Mesendoderm (in vitro differentiated cells): ENCODE measurements at regions not wholly inside any gene's neighbourhood (a gene's known extent, or its start where the extent isn't known, plus 50 kb on each side); places are given as distances from the start of the nearest gene placed in this dataset.
"Not testable (repeated sequence)": the region's sequence is repeated elsewhere in the genome, so short reads cannot be mapped to it uniquely, and the experiment has no call there.

Experiments
- DNase-seq: peaks from one replicate; pipeline ENCODE4 v3.0.0; 2013
- H2AK5ac ChIP-seq: 2 replicates; pipeline ENCODE4 v1.6.1; 2013; ENCODE audit warnings: low read length, inconsistent platforms
- H2BK120ac ChIP-seq: 2 replicates; pipeline ENCODE4 v1.6.1; 2013; ENCODE audit warnings: low read depth, mild to moderate bottlenecking, low read length, moderate library complexity, mixed read lengths
- H2BK15ac ChIP-seq: replicated peaks from 2 replicates; pipeline ENCODE4 v1.6.1; 2013; ENCODE audit warnings: low read depth, mild to moderate bottlenecking, moderate library complexity
- H2BK5ac ChIP-seq: 2 replicates; pipeline ENCODE4 v1.6.1; 2013; ENCODE audit warnings: low read length, inconsistent platforms
- H3K18ac ChIP-seq: 2 replicates; pipeline ENCODE4 v1.6.1; 2013; ENCODE audit warnings: mild to moderate bottlenecking, low read length, mixed read lengths
- H3K23ac ChIP-seq: one replicate; pipeline ENCODE4 v1.6.1; 2013; ENCODE audit warnings: low read length
- H3K27ac ChIP-seq: 2 replicates; pipeline ENCODE4 v1.5.1; 2013; ENCODE audit warnings: low read depth, mild to moderate bottlenecking, inconsistent platforms, low read length, moderate library complexity
- H3K27me3 ChIP-seq: 2 replicates; pipeline ENCODE4 v1.6.1; 2013; ENCODE audit warnings: low read length, control low read depth, mild to moderate bottlenecking, inconsistent platforms; ENCODE audit not compliant: insufficient read depth, poor library complexity
- H3K36me3 ChIP-seq: 2 replicates; pipeline ENCODE4 v1.6.1; 2013; ENCODE audit warnings: low read length, inconsistent platforms; ENCODE audit not compliant: control insufficient read depth, insufficient read depth
- H3K4ac ChIP-seq: one replicate; pipeline ENCODE4 v1.6.1; 2013; ENCODE audit warnings: low read depth, mild to moderate bottlenecking, low read length, moderate library complexity
- H3K4me1 ChIP-seq: 2 replicates; pipeline ENCODE4 v1.6.1; 2013; ENCODE audit warnings: low read depth, low read length, inconsistent platforms; ENCODE audit not compliant: control insufficient read depth
- H3K4me2 ChIP-seq: 2 replicates; pipeline ENCODE4 v1.6.1; 2013; ENCODE audit warnings: low read length
- H3K4me3 ChIP-seq: 2 replicates; pipeline ENCODE4 v1.5.1; 2013; ENCODE audit warnings: mild to moderate bottlenecking, low read length
- H3K56ac ChIP-seq: one replicate; pipeline ENCODE4 v1.6.1; 2013; ENCODE audit warnings: low read length
- H3K79me1 ChIP-seq: 2 replicates; pipeline ENCODE4 v1.6.1; 2013; ENCODE audit warnings: low read length, inconsistent platforms
- H3K79me2 ChIP-seq: 2 replicates; pipeline ENCODE4 v1.6.1; 2013; ENCODE audit warnings: mild to moderate bottlenecking, low read length; ENCODE audit not compliant: control insufficient read depth, insufficient read depth
- H3K9ac ChIP-seq: 2 replicates; pipeline ENCODE4 v1.6.1; 2013; ENCODE audit warnings: low read length, inconsistent platforms
- H4K5ac ChIP-seq: one replicate; pipeline ENCODE4 v1.6.1; 2013; ENCODE audit warnings: low read length
- H4K8ac ChIP-seq: one replicate; pipeline ENCODE4 v1.6.1; 2013; ENCODE audit warnings: low read depth, mild to moderate bottlenecking, control low read depth, low read length, moderate library complexity
- WGBS: extraction: QIAGEN DNeasy Blood & Tissue Kit; methylation state at CpG from one replicate; pipeline ENCODE4 v1.1.7; 2013; ENCODE audit warnings: low lambda C conversion rate, missing lambda C conversion rate; ENCODE audit not compliant: insufficient coverage; ENCODE audit errors: extremely low coverage; 5-methylcytosine and 5-hydroxymethylcytosine counted together

DNA sequence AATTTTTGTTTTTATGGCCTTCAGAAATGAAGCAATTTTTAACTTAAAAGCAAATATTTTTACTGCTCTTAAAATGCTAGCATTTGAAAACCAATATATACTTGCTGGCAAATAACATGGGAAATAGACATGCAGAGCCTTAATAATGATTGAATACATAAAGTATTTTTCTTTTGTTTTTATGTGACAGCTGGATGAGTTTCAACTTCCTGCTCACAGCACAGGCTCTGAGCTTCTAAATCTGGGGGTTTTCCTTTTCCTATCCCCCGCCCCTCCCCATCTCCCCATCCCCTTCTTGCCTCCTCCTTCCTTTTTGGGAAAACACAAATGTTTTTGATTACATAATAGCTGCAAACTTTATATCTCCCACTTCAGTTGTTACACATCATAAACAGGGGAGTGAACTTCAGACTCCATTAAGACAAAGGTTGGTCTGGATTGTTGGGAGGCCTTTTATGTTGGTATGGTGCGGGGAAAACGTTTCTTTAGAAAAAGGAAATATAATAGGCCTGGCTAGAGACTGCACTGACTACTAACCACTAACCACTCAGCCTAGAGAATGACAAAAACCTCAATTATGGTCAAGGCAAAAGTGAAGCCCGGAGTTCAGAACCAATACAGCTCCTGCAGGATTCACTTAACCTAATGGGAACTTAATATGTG is 116.1 kb upstream of the GORAB start:
- Histone ChIP-seq H3K79me2 (no peaks in the 10 kb centered on the region), H2BK120ac (no peak overlapping the region), H3K4me2 (no peak overlapping the region), H4K8ac (no peak overlapping the region), H3K56ac (no peak overlapping the region), H3K27ac (no peak overlapping the region), H3K4ac (no peak overlapping the region), H2AK5ac (no peak overlapping the region), H3K27me3 (no peaks in the 10 kb centered on the region), H3K4me3 (no peak overlapping the region), H3K79me1 (no peaks in the 10 kb centered on the region), H3K18ac (no peak overlapping the region), H3K23ac (no peak overlapping the region), H3K4me1 (no peaks in the 10 kb centered on the region), H2BK15ac (no peak overlapping the region), H3K36me3 (no peaks in the 10 kb centered on the region), H4K5ac (no peak overlapping the region), H2BK5ac (no peak overlapping the region), H3K9ac (no peak overlapping the region)
- WGBS = no CpG with 5 or more reads among the region's 4 CpGs
- DNase-seq = no peak

DNA sequence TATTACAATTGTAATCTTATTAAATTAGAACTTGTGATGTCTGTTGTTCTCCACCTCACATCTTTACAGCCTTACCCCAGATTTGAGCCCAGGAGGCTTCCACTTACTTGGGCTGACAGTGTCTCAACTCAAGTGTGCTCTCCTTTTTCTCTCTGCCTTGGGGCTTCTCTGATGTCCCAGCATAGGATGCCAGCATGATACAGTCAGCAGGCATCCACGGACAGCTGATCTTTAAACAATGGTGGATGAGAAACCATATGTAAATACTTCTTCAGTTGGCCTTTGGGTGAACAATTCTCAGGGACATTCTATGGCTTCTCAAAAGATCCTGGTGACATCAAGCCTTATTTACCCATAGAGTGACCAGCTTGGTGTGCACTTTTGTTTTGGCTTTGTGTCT is 107.6 kb upstream of the GORAB start:
- WGBS = no CpG with 5 or more reads among the region's 1 CpG

DNA sequence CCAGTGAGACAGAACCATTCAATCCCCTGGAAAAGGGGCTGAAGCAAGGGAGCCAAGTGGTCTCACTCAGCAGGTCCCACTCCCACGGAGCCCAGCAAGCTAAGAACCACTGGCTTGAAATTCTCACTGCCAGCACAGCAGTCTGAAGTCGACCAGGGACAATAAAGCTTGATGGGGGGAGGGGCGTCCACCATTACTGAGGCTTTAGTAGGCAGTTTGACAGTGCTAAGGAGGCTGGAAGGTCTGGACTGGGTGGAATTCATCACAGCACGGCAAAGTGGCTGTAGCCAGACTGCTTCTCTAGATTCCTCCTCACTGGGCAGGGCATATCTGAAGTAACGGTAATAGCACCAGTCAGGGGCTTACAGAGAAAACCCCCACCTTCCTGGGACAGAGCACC is 105.4 kb upstream of the GORAB start:
- Histone ChIP-seq H2BK120ac (no peak overlapping the region), H2BK15ac (no peak overlapping the region), H4K8ac (no peak overlapping the region), H2AK5ac (no peak overlapping the region), H3K79me1 (no peaks in the 10 kb centered on the region), H3K9ac (no peak overlapping the region), H3K4me2 (no peak overlapping the region), H3K4ac (no peak overlapping the region), H3K36me3 (no peaks in the 10 kb centered on the region), H3K27ac (no peak overlapping the region), H3K4me1 (no peaks in the 10 kb centered on the region), H2BK5ac (no peak overlapping the region), H4K5ac (no peak overlapping the region), H3K18ac (no peak overlapping the region), H3K23ac (no peak overlapping the region), H3K56ac (peak overlapping the region; percentile 60), H3K79me2 (no peaks in the 10 kb centered on the region), H3K4me3 (no peak overlapping the region), H3K27me3 (no peaks in the 10 kb centered on the region)
- no CpG with 5 or more reads among the region's 5 CpGs for WGBS
- DNase-seq = peak; percentile 32

More for the DNA sequence above, 107.6 kb upstream of the GORAB start:
- Histone ChIP-seq H4K5ac (no peak overlapping the region), H2AK5ac (no peak overlapping the region), H3K79me2 (no peaks in the 10 kb centered on the region), H3K4me2 (no peak overlapping the region), H3K56ac (no peak overlapping the region), H3K4me1 (no peaks in the 10 kb centered on the region), H2BK15ac (no peak overlapping the region), H3K23ac (no peak overlapping the region), H3K27ac (no peak overlapping the region), H2BK120ac (no peak overlapping the region), H3K79me1 (no peaks in the 10 kb centered on the region), H2BK5ac (no peak overlapping the region), H3K27me3 (no peaks in the 10 kb centered on the region), H3K9ac (no peak overlapping the region), H3K18ac (no peak overlapping the region), H3K36me3 (no peaks in the 10 kb centered on the region), H3K4me3 (no peak overlapping the region), H3K4ac (no peak overlapping the region), H4K8ac (no peak overlapping the region)
- DNase-seq = peak; percentile 20

DNA sequence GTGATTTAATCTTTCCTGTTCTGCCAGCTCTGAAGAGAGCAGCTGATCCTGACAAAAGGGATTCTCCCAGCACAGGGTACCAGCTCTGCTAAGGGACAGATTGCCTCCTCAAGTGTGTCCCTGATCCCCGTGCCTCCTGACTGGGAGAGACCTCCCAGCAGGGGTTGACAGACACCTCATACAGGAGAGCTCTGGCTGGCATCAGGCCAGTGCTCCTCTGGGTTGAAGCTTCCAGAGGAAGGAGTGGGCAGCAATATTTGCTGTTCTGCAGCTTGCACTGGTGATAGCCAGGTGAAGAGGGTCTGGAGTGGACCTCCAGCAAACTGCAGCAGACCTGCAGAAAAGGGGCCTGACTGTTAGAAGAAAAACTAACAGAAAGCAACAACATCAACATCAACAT is 105.0 kb upstream of the GORAB start:
- H2AK5ac ChIP-seq, H3K27me3 ChIP-seq, H3K56ac ChIP-seq, H2BK15ac ChIP-seq, H4K8ac ChIP-seq, H3K4me2 ChIP-seq, H3K4me3 ChIP-seq, H4K5ac ChIP-seq, H3K4ac ChIP-seq, H3K27ac ChIP-seq, DNase-seq, H3K4me1 ChIP-seq, H3K23ac ChIP-seq, H3K36me3 ChIP-seq, H2BK5ac ChIP-seq, H2BK120ac ChIP-seq, H3K18ac ChIP-seq, H3K79me1 ChIP-seq, H3K9ac ChIP-seq, H3K79me2 ChIP-seq: not testable (repeated sequence)
- WGBS = no CpG with 5 or more reads among the region's 1 CpG

DNA sequence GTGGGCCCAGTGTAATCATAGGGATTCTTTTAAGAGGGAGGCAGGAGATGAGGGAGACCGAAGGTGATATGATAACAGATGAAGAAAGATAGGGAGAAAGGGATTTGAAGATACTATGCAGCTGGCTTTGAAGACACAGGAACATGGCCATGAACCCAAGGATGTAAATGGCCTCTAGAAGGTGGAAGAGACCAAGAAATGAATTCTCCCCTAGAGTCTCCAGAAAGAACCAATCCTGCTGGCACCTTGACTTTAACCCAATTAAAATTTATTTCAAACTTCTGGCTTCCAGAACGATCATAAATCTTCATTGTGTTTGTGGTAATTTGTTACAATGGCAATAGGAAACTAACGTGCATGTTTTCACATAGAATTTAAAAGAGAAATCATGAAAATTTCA is 95.0 kb upstream of the GORAB start:
- H3K36me3 ChIP-seq = no peaks in the 10 kb centered on the region
- no peak overlapping the region for H2BK5ac ChIP-seq
- DNase-seq = peak; percentile 84
- H2AK5ac ChIP-seq = no peak overlapping the region
- no peaks in the 10 kb centered on the region for H3K4me1 ChIP-seq
- no peak overlapping the region for H2BK120ac ChIP-seq
- H2BK15ac ChIP-seq = no peak overlapping the region
- no peaks in the 10 kb centered on the region for H3K79me1 ChIP-seq
- no peak overlapping the region for H3K23ac ChIP-seq
- H3K56ac ChIP-seq = no peak overlapping the region
- no peak overlapping the region for H3K18ac ChIP-seq
- no peak overlapping the region for H3K4me2 ChIP-seq
- H3K27me3 ChIP-seq = no peaks in the 10 kb centered on the region
- no peak overlapping the region for H3K27ac ChIP-seq
- H3K79me2 ChIP-seq = no peaks in the 10 kb centered on the region
- H4K5ac ChIP-seq = no peak overlapping the region
- H3K9ac ChIP-seq = no peak overlapping the region
- H4K8ac ChIP-seq = no peak overlapping the region
- H3K4me3 ChIP-seq = no peak overlapping the region
- H3K4ac ChIP-seq = no peak overlapping the region
- no CpG with 5 or more reads among the region's 3 CpGs for WGBS

DNA sequence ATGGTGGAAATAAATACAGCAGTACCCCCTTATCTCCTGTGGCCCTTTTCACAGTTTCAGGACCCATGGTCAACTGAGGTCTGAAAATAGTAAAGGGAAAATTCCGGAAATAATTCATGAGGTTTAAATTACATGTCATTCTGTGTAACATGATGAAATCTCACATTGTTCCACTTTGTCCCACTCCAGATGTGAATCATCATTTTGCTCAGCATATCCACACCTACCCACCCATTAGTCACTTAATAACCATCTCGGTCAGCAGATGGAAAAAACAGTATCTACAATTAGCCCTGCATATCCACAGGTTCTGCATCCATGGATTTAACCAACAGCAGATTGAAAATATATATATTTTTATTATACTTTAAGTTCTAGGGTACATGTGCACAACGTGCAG is 86.9 kb upstream of the GORAB start:
- WGBS = no CpG with 5 or more reads among the region's 3 CpGs
- H2BK120ac ChIP-seq = no peak overlapping the region
- no peak overlapping the region for H2AK5ac ChIP-seq
- no peak overlapping the region for H3K27ac ChIP-seq
- H3K79me2 ChIP-seq = no peaks in the 10 kb centered on the region
- H3K36me3 ChIP-seq = no peaks in the 10 kb centered on the region
- no peak overlapping the region for H3K56ac ChIP-seq
- no peak overlapping the region for H3K23ac ChIP-seq
- no peak for DNase-seq
- no peaks in the 10 kb centered on the region for H3K4me1 ChIP-seq
- H2BK15ac ChIP-seq = no peak overlapping the region
- H3K4me3 ChIP-seq = no peak overlapping the region
- H3K27me3 ChIP-seq = no peaks in the 10 kb centered on the region
- H3K9ac ChIP-seq = no peak overlapping the region
- H3K18ac ChIP-seq = no peak overlapping the region
- H2BK5ac ChIP-seq = no peak overlapping the region
- no peak overlapping the region for H4K8ac ChIP-seq
- H3K4me2 ChIP-seq = no peak overlapping the region
- no peak overlapping the region for H3K4ac ChIP-seq
- H4K5ac ChIP-seq = no peak overlapping the region
- H3K79me1 ChIP-seq = no peaks in the 10 kb centered on the region
